Activated CD8-positive, alpha-beta T cell treated with anti-CD3 and anti-CD28 coated beads for 36 hours (primary cell): ENCODE measurements at regions not wholly inside any gene's neighbourhood (a gene's known extent, or its start where the extent isn't known, plus 50 kb on each side); places are given as distances from the start of the nearest gene placed in this dataset.

Source experiments
- ATAC-seq: fragments of 200-7000 bp; cut with Tn5 transposase; one replicate; pipeline ENCODE4 v1.10.0; 2021; ENCODE audit warnings: mild to moderate bottlenecking, moderate library complexity
- CTCF ChIA-PET: fragments of 350-600 bp; sonication (Branson Sonifier 250); formaldehyde crosslinking; loops from one replicate; lab custom pipeline; 2021; ENCODE audit warnings: antibody characterized with exemption; lab: Charles Lee
- POLR2A ChIA-PET: fragments of 350-600 bp; sonication (Branson Sonifier 250); formaldehyde crosslinking; loops from one replicate; lab custom pipeline; 2021; ENCODE audit warnings: antibody characterized with exemption; lab: Charles Lee
- DNase-seq: peaks from one replicate; pipeline ENCODE4 v3.0.0-alpha.2; 2020
- H3K27ac Mint-ChIP-seq: one replicate; pipeline ENCODE4 v1.8.0; 2021; ENCODE audit warnings: mild to moderate bottlenecking, mixed read lengths
- H3K27me3 Mint-ChIP-seq: one replicate; pipeline ENCODE4 v1.8.0; 2021; ENCODE audit warnings: mixed read lengths
- H3K36me3 Mint-ChIP-seq: one replicate; pipeline ENCODE4 v1.8.0; 2021; ENCODE audit warnings: low read depth, mixed read lengths
- H3K4me1 Mint-ChIP-seq: one replicate; pipeline ENCODE4 v1.8.0; 2021; ENCODE audit warnings: low read depth, mixed read lengths
- H3K4me3 Mint-ChIP-seq: one replicate; pipeline ENCODE4 v1.8.0; 2021; ENCODE audit warnings: mild to moderate bottlenecking, moderate library complexity, mixed read lengths
- H3K9me3 Mint-ChIP-seq: one replicate; pipeline ENCODE4 v1.8.0; 2021; ENCODE audit warnings: mixed read lengths
- intact Hi-C: fragments of 100-400 bp; cut with micrococcal nuclease; formaldehyde crosslinking; loops from one replicate; pipeline ENCODE4 v1.10.0; 2022
- TF ChIP-seq, protein P1 (sequence below): fragments of 200-600 bp; IDR thresholded peaks from one replicate; pipeline ENCODE4 v1.8.0; 2022; ENCODE audit warnings: antibody characterized with exemption, mild to moderate bottlenecking

GRCh38 chr6:41404182-41404845 is 68.9 kb downstream of the NCR2 start:
- Mint-ChIP-seq H3K9me3 (peaks cover 3% of the 10 kb centered on the region), H3K4me1 (no peaks in the 10 kb centered on the region), H3K27me3 (peaks cover 8% of the 10 kb centered on the region), H3K4me3 (no peak overlapping the region), H3K36me3 (no peaks in the 10 kb centered on the region), H3K27ac (no peak overlapping the region)
- intact Hi-C loops, result no loop called here
- POLR2A ChIA-PET, result no interaction called here
- DNase-seq, result no peak
- TF ChIP-seq, protein P1, sequence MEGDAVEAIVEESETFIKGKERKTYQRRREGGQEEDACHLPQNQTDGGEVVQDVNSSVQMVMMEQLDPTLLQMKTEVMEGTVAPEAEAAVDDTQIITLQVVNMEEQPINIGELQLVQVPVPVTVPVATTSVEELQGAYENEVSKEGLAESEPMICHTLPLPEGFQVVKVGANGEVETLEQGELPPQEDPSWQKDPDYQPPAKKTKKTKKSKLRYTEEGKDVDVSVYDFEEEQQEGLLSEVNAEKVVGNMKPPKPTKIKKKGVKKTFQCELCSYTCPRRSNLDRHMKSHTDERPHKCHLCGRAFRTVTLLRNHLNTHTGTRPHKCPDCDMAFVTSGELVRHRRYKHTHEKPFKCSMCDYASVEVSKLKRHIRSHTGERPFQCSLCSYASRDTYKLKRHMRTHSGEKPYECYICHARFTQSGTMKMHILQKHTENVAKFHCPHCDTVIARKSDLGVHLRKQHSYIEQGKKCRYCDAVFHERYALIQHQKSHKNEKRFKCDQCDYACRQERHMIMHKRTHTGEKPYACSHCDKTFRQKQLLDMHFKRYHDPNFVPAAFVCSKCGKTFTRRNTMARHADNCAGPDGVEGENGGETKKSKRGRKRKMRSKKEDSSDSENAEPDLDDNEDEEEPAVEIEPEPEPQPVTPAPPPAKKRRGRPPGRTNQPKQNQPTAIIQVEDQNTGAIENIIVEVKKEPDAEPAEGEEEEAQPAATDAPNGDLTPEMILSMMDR, result no peak
- CTCF ChIA-PET, result interaction anchor here (1.7 kb wide), 1 partner anchor 9 kb away, joined by 5 read pairs; no protein-coding TSS in a partner anchor
- ATAC-seq, result no peak

DNA sequence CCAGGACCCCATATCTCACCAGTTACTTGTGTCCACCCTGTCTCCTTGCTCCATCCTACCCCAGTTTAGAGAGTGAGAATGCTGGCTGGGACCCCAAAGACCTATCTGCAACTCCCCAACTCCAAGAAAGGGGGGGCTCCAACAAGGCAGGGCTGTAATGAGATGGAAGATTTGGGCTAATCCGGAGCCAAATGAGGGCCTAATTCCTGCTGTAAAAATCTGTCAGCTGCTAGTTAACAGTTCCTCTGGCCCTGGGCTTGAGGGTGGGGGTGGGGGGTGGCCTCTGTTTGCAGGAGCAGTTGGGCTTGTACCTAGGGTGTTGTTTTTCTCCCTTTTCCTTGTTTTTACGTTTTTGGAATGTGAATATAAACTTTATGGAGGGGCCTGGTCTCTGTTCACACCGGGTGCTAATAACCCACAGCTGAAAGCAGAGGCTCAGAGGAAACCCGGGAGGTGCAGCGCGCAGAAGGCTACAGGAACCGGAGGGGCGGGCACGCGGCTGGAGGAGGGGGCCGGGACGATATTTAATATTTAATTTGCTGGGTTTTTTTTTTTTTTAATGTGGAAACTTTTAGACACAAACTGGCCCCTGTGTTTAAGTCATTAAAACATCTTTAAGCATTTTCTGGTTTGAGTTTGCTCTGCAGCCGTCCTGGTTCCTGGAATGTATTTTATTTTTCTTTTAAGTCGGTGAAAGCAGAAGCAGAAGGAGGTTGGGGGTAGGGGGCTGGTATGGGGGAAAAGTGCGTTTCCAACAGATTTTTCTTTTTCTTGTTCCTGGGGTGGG is 70.7 kb downstream of the NCR2 start:
- no peak overlapping the region for H3K27ac Mint-ChIP-seq
- no peak overlapping the region for H3K4me3 Mint-ChIP-seq
- peaks cover 3% of the 10 kb centered on the region for H3K9me3 Mint-ChIP-seq
- H3K4me1 Mint-ChIP-seq, result no peaks in the 10 kb centered on the region
- no peak for ATAC-seq
- ChIA-PET POLR2A (interaction anchor here (0.6 kb wide), 1 partner anchor 43 kb away, joined by 3 read pairs; no protein-coding TSS in a partner anchor), CTCF (no interaction called here)
- intact Hi-C loops, result no loop called here
- H3K27me3 Mint-ChIP-seq, result peaks cover 3% of the 10 kb centered on the region
- H3K36me3 Mint-ChIP-seq, result no peaks in the 10 kb centered on the region
- TF ChIP-seq, protein P1, result no peak
- no peak for DNase-seq

- Mint-ChIP-seq H3K4me1 (no peaks in the 10 kb centered on the region), H3K27ac (no peak overlapping the region), H3K27me3 (peaks cover 2% of the 10 kb centered on the region), H3K4me3 (no peak overlapping the region), H3K36me3 (no peaks in the 10 kb centered on the region), H3K9me3 (no peaks in the 10 kb centered on the region)
- CTCF ChIA-PET, result interaction anchor here (1.8 kb wide), 1 partner anchor 18 kb away, joined by 5 read pairs; no protein-coding TSS in a partner anchor
- POLR2A ChIA-PET, result no interaction called here
- intact Hi-C loops, result no loop called here
- TF ChIP-seq, protein P1, result no peak
- DNase-seq, result no peak
- ATAC-seq, result no peak
Measured at GRCh38 chr6:41406728-41407489, 71.5 kb downstream of the NCR2 start.

- peaks cover under 1% of the 10 kb centered on the region for H3K27me3 Mint-ChIP-seq
- intact Hi-C loops, result no loop called here
- POLR2A ChIA-PET, result no interaction called here
- no peaks in the 10 kb centered on the region for H3K4me1 Mint-ChIP-seq
- CTCF ChIA-PET, result interaction anchor here (0.7 to 1.8 kb wide), 2 partner anchors 16 to 275 kb away, joined by 3 to 5 read pairs; no protein-coding TSS in a partner anchor
- DNase-seq (no peak), ATAC-seq (no peak)
- H3K27ac Mint-ChIP-seq, result no peak overlapping the region
- no peak overlapping the region for H3K4me3 Mint-ChIP-seq
- TF ChIP-seq, protein P1, result no peak
- no peaks in the 10 kb centered on the region for H3K36me3 Mint-ChIP-seq
- no peaks in the 10 kb centered on the region for H3K9me3 Mint-ChIP-seq
Measured at GRCh38 chr6:41408576-41408975, 73.2 kb downstream of the NCR2 start.
